Kidney (tissue), 13 donors: ENCODE measurements at regions not wholly inside any gene's neighbourhood (a gene's known extent, or its start where the extent isn't known, plus 50 kb on each side); places are given as distances from the start of the nearest gene placed in this dataset.

ENCODE experiments used
- DNase-seq, 5 donors: peaks; one replicate each; pipeline ENCODE4 v3.0.0-alpha.2; 2013 to 2020
- FAIRE-seq: peaks from 2 replicates; lab custom pipeline; 2012; peaks lifted over from hg19 to GRCh38; lab: Jason Lieb, UNC
- H3K27ac ChIP-seq, 2 donors: one replicate each; pipeline ENCODE4 v1.7.0; 2013; ENCODE audit warnings: low read depth in 2 of 2, low read length in 2 of 2, inconsistent platforms in 1 of 2
- H3K27me3 ChIP-seq: one replicate; pipeline ENCODE4 v1.7.1; 2013; ENCODE audit warnings: low read length, inconsistent platforms; ENCODE audit not compliant: control insufficient read depth, insufficient read depth
- H3K36me3 ChIP-seq, 3 donors: one replicate each; pipeline versions ENCODE4 v1.7.0 to v1.7.1; 2013; ENCODE audit warnings: low read length in 3 of 3, control low read depth in 1 of 3, inconsistent platforms in 1 of 3; ENCODE audit not compliant: insufficient read depth in 3 of 3, control insufficient read depth in 2 of 3
- H3K4me1 ChIP-seq, 3 donors: one replicate each; pipeline versions ENCODE4 v1.7.0 to v1.7.1; 2013; ENCODE audit warnings: low read length in 3 of 3, inconsistent platforms in 1 of 3, low read depth in 1 of 3; ENCODE audit not compliant: control insufficient read depth in 2 of 3, insufficient read depth in 2 of 3
- H3K4me3 ChIP-seq, 3 donors: one replicate each; pipeline versions ENCODE4 v1.7.0 to v1.8.1; 2013; ENCODE audit warnings: low read length in 3 of 3, control low read depth in 1 of 3, inconsistent platforms in 1 of 3
- H3K9ac ChIP-seq, 3 donors: one replicate each; pipeline versions ENCODE4 v1.7.0 to v1.7.1; 2013; ENCODE audit warnings: low read length in 3 of 3, control low read depth in 1 of 3, inconsistent platforms in 1 of 3
- H3K9me3 ChIP-seq, 3 donors: one replicate each; pipeline versions ENCODE4 v1.7.0 to v1.7.1; 2013; ENCODE audit warnings: low read length in 3 of 3, control low read depth in 1 of 3, inconsistent platforms in 1 of 3; ENCODE audit not compliant: control insufficient read depth in 2 of 3, insufficient read depth in 1 of 3
- intact Hi-C: fragments of 100-400 bp; cut with DNase I; formaldehyde crosslinking; loops from one replicate; pipeline ENCODE4 v1.11.1; 2022
- TF ChIP-seq, protein P1 (sequence below): IDR thresholded peaks from 3 replicates; pipeline ENCODE4 v1.5.1; 2012; ENCODE audit warnings: mild to moderate bottlenecking, moderate library complexity, borderline replicate concordance; ENCODE audit not compliant: insufficient read depth; ENCODE audit errors: extremely low read depth
- donor health status: control.
- donor health status: control.
- donor health status: control.
- donor health status: control.
- donor health status: control.
- donor health status: DM: yes; HTN: yes; CAD: no.
- donor health status: Normal renal cell carcinoma (clear cell type).

DNA sequence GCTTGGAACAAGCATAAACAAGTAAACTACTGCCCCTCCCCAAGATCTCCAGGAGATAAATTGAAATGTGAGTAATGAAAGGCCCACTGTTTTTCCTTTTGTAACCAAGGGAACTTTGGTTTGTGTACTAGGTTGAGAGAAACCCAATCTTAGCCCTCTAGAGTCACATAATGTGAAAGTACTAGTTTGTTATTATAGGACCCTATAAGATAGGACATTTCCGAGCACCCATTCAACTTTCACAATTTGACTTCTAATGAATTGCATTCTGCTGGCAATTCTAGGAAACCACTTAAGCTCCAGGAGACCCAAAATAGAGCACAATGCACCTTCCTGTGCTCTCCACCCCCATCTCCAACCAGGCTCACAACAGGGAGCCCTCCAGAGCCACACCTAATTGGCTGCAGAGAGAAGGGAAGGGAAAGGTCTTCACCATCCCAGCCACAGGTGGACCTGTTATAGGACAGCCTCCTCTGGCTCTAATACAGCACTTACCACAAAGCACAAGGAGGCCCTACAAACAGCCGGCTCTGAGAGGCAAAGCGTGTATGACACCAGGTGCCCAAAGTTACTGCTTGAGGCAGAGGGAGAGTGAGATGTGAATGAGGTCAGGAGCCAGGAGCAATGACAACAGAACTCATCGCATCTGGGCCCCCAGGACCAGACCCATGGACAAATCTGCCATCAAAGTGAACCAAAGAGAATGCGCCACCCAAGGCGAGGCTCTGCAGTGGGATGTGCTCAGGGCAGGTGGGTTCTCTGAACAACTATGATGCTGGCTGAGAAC, 163.3 kb upstream of the NTF3 start:
- FAIRE-seq (no peak), DNase-seq (peak in 2 of 5 donors; percentile 31 to 39)
- TF ChIP-seq, protein P1, sequence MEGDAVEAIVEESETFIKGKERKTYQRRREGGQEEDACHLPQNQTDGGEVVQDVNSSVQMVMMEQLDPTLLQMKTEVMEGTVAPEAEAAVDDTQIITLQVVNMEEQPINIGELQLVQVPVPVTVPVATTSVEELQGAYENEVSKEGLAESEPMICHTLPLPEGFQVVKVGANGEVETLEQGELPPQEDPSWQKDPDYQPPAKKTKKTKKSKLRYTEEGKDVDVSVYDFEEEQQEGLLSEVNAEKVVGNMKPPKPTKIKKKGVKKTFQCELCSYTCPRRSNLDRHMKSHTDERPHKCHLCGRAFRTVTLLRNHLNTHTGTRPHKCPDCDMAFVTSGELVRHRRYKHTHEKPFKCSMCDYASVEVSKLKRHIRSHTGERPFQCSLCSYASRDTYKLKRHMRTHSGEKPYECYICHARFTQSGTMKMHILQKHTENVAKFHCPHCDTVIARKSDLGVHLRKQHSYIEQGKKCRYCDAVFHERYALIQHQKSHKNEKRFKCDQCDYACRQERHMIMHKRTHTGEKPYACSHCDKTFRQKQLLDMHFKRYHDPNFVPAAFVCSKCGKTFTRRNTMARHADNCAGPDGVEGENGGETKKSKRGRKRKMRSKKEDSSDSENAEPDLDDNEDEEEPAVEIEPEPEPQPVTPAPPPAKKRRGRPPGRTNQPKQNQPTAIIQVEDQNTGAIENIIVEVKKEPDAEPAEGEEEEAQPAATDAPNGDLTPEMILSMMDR, result no peak
- Histone ChIP-seq H3K27ac (no peak overlapping the region), H3K27me3 (no peaks in the 10 kb centered on the region), H3K9me3 (no peaks in the 10 kb centered on the region), H3K4me1 (no peaks in the 10 kb centered on the region), H3K9ac (no peak overlapping the region), H3K36me3 (no peaks in the 10 kb centered on the region), H3K4me3 (no peak overlapping the region)
- intact Hi-C loops, result no loop called here

DNA sequence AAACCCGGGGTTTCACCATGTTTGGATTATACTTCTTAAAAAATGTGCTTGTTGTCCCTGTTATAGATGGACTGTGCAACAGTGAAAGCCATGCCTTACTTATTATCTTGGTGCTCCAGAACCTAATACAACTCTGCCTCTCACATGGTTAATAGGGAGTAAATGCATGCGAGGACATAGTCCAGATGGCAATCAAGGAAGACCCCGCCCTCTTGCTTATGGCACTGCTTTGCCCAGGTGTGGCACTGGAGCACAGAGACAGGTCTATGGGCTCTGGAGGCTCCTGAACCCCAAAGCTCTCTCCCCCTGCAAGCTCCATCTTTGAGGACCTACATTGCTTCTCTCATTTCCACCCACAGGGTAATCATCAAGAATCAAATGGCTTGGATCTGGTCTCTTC, 162.1 kb upstream of the NTF3 start:
- no peak overlapping the region for H3K4me3 ChIP-seq
- H3K27ac ChIP-seq, result no peak overlapping the region
- no peaks in the 10 kb centered on the region for H3K4me1 ChIP-seq
- no peaks in the 10 kb centered on the region for H3K36me3 ChIP-seq
- no peaks in the 10 kb centered on the region for H3K27me3 ChIP-seq
- no peak for DNase-seq
- FAIRE-seq, result no peak
- H3K9me3 ChIP-seq, result no peaks in the 10 kb centered on the region
- TF ChIP-seq, protein P1, result no peak
- intact Hi-C loops, result no loop called here
- no peak overlapping the region for H3K9ac ChIP-seq

DNA sequence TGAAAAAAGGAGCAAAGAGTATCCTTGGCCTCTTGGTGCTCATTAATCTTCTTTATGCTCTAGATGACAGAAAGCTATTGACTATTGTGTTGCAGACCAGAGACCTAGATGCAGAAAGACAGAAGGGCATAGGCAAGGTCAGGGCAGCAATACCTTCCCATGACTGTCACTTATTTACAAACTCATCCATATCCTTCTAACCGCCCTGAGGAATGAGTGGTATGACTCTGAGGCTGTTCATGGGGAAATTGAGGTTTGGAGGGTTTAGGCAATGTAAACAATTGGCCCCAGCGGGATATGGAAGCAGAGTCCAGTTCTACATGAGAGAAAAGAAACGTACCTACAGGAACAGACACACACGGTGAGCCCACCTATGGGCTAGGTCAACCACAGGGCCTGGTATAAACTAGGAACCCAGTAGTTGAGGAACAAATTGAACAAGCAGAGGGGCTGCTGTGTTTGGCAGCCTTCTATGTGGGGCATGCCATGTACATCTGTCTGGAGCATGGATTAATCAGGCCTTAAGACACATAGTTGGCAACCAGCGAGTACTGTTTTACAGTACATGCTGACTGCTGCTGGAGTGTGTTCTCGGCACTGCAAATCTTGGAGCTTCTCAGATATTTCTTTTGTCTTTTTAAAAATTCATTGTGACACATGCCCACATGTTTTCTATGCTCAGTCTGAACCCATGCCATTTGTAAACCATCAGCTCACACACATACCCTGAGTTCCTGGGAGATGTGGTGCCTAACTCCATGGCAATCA, 159.7 kb upstream of the NTF3 start:
- Histone ChIP-seq H3K9ac (no peak overlapping the region), H3K4me1 (no peaks in the 10 kb centered on the region), H3K27ac (no peak overlapping the region), H3K36me3 (no peaks in the 10 kb centered on the region), H3K27me3 (no peaks in the 10 kb centered on the region), H3K9me3 (no peaks in the 10 kb centered on the region), H3K4me3 (no peak overlapping the region)
- TF ChIP-seq, protein P1, result no peak
- intact Hi-C loops, result no loop called here
- DNase-seq (no peak), FAIRE-seq (no peak)
